Stimulated activated CD4-positive, alpha-beta T cell treated with anti-CD3 and anti-CD28 coated beads, Interleukin-12 subunit alpha, Interleukin-12 subunit beta, amount 100 ng/mL, for 24 hours (primary cell): ENCODE measurements at regions not wholly inside any gene's neighbourhood (a gene's known extent, or its start where the extent isn't known, plus 50 kb on each side); places are given as distances from the start of the nearest gene placed in this dataset.
A peak's percentile ranks its signal among the peaks of the same experiment; 100 is the strongest.

Experiments
- DNase-seq, 2 experiments: peaks; one replicate each; pipeline ENCODE4 v3.0.0-alpha.2; 2020; ENCODE audit warnings: low read depth in 2 of 2

GRCh38 chr3:127375151-127375930 is 87.5 kb upstream of the PRR20G start:
- DNase-seq = no peak

- peak in 1 of 2 experiments; percentile 14 for DNase-seq
Observed at GRCh38 chr3:127374086-127375010, 86.5 kb upstream of the PRR20G start.

GRCh38 chr3:127373441-127374085 is 85.7 kb upstream of the PRR20G start:
- no peak for DNase-seq

GRCh38 chr3:127371846-127372245 is 84.0 kb upstream of the PRR20G start:
- no peak for DNase-seq

- DNase-seq = no peak
Observed at GRCh38 chr3:127371334-127371733, 83.5 kb upstream of the PRR20G start.

- DNase-seq = no peak
Observed at GRCh38 chr3:127370906-127371305, 83.1 kb upstream of the PRR20G start.

- DNase-seq = no peak
Observed at GRCh38 chr3:127369356-127369935, 81.6 kb upstream of the PRR20G start.

- DNase-seq = no peak
Observed at GRCh38 chr3:127368186-127369032, 80.6 kb upstream of the PRR20G start.

- no peak for DNase-seq
Observed at GRCh38 chr3:127367593-127367992, 79.7 kb upstream of the PRR20G start.

- DNase-seq = no peak
Observed at GRCh38 chr3:127366383-127366782, 78.5 kb upstream of the PRR20G start.

- DNase-seq = no peak
Observed at GRCh38 chr3:127365163-127365798, 77.4 kb upstream of the PRR20G start.

- DNase-seq = no peak
Observed at GRCh38 chr3:127363891-127364290, 76.0 kb upstream of the PRR20G start.

GRCh38 chr3:127363171-127363570 is 75.3 kb upstream of the PRR20G start:
- DNase-seq = no peak

GRCh38 chr3:127360647-127361046 is 72.8 kb upstream of the PRR20G start:
- DNase-seq = no peak

GRCh38 chr3:127358641-127359040 is 70.8 kb upstream of the PRR20G start:
- no peak for DNase-seq

- DNase-seq = no peak
Observed at GRCh38 chr3:127356381-127356780, 68.5 kb upstream of the PRR20G start.

- DNase-seq = no peak
Observed at GRCh38 chr3:127354761-127355160, 66.9 kb upstream of the PRR20G start.

GRCh38 chr3:127352612-127353011 is 64.8 kb upstream of the PRR20G start:
- no peak for DNase-seq

- DNase-seq = no peak
Observed at GRCh38 chr3:127351775-127352350, 64.0 kb upstream of the PRR20G start.

- DNase-seq = no peak
Observed at GRCh38 chr3:127351321-127351720, 63.5 kb upstream of the PRR20G start.
